HEK293 (cell line): ENCODE measurements at regions not wholly inside any gene's neighbourhood (a gene's known extent, or its start where the extent isn't known, plus 50 kb on each side); places are given as distances from the start of the nearest gene placed in this dataset.

ENCODE experiments used
- CTCF ChIA-PET: fragments of 350-600 bp; formaldehyde crosslinking; extraction: SDS; loops from one replicate; lab custom pipeline; 2021; ENCODE audit warnings: antibody characterized with exemption; lab: Yijun Ruan, JAX
- POLR2A ChIA-PET: fragments of 300-600 bp; formaldehyde crosslinking; extraction: SDS; loops from one replicate; lab custom pipeline; 2020; ENCODE audit warnings: antibody characterized with exemption, inconsistent platforms; lab: Yijun Ruan, JAX
- H3K27ac ChIP-seq: fragments of 200-500 bp; sonication (Bioruptor generic); 2 replicates; pipeline ENCODE4 v1.5.1; 2014; ENCODE audit warnings: low read depth, low read length, control low read depth, inconsistent platforms; ENCODE audit errors: extremely low read depth
- H3K36me3 ChIP-seq, 2 experiments: fragments of 200-500 bp in 1 of 2; sonication (Bioruptor generic) in 1 of 2; 1 replicate in 1 of 2; 2 replicates in 1 of 2; pipeline ENCODE4 v1.5.1; 2014 to 2017; ENCODE audit warnings: inconsistent platforms in 2 of 2, low read length in 2 of 2; ENCODE audit not compliant: control insufficient read depth in 2 of 2, insufficient read depth in 1 of 2
- H3K4me1 ChIP-seq: fragments of 200-500 bp; sonication (Bioruptor generic); 2 replicates; pipeline ENCODE4 v1.5.1; 2014; ENCODE audit warnings: mild to moderate bottlenecking, low read length, inconsistent platforms; ENCODE audit not compliant: control insufficient read depth, insufficient read depth
- H3K4me3 ChIP-seq: 2 replicates; pipeline ENCODE4 v1.5.1; 2011; ENCODE audit warnings: low read depth, mild to moderate bottlenecking, control low read depth, low read length, moderate library complexity
- H3K9me3 ChIP-seq: fragments of 200-500 bp; sonication (Bioruptor generic); 2 replicates; pipeline ENCODE4 v1.5.1; 2014; ENCODE audit warnings: low read depth, low read length, inconsistent platforms; ENCODE audit not compliant: control insufficient read depth, insufficient read depth
- GLI4 ChIP-seq: fragments of 450-650 bp; formaldehyde crosslinking; IDR thresholded peaks from 2 replicates; pipeline ENCODE4 v1.5.1; 2016; ENCODE audit warnings: missing biosample characterization, missing genetic modification characterization
- OSR2 ChIP-seq: fragments of 450-650 bp; formaldehyde crosslinking; IDR thresholded peaks from 2 replicates; pipeline ENCODE4 v1.5.1; 2016; ENCODE audit warnings: missing biosample characterization, missing genetic modification characterization
- RBAK ChIP-seq: fragments of 450-650 bp; formaldehyde crosslinking; IDR thresholded peaks from 2 replicates; pipeline ENCODE4 v1.5.1; 2016; ENCODE audit warnings: missing biosample characterization, missing genetic modification characterization
- ZFP3 ChIP-seq: fragments of 450-650 bp; formaldehyde crosslinking; IDR thresholded peaks from 2 replicates; pipeline ENCODE4 v1.5.1; 2016; ENCODE audit warnings: low read depth, missing biosample characterization, missing genetic modification characterization

- Histone ChIP-seq H3K4me3 (no peak overlapping the region), H3K36me3 (no peaks in the 10 kb centered on the region), H3K4me1 (no peaks in the 10 kb centered on the region), H3K9me3 (no peaks in the 10 kb centered on the region), H3K27ac (no peak overlapping the region)
- ChIA-PET CTCF (interaction anchor here (0.6 kb wide), 1 partner anchor 1229 kb away, joined by 4 read pairs; no protein-coding TSS in a partner anchor), POLR2A (no interaction called here)
- TF ChIP-seq RBAK (no peak), OSR2 (tag by site-specific recombination) (no peak), ZFP3 (no peak), GLI4 (tag by site-specific recombination) (no peak)
These were observed 353.8 kb downstream of the NAP1L3 start for GRCh38 chrX:93319609-93320008.
